Glomerular visceral epithelial cell (primary cell): ENCODE measurements at regions not wholly inside any gene's neighbourhood (a gene's known extent, or its start where the extent isn't known, plus 50 kb on each side); places are given as distances from the start of the nearest gene placed in this dataset.
A peak's percentile ranks its signal among the peaks of the same experiment; 100 is the strongest.
"Not testable (repeated sequence)": the region's sequence is repeated elsewhere in the genome, so short reads cannot be mapped to it uniquely, and the experiment has no call there.

ENCODE experiments used
- DNase-seq: peaks from one replicate; pipeline ENCODE4 v3.0.0-alpha.2; 2016; ENCODE audit errors: extremely low spot score

- DNase-seq = peak; percentile 84
Observed at GRCh38 chr4:99763635-99764101, 53.0 kb upstream of the DAPP1 start.

- DNase-seq = no peak
Observed at GRCh38 chr4:99762728-99763127, 53.9 kb upstream of the DAPP1 start.

GRCh38 chr4:99759988-99760387, 56.6 kb upstream of the DAPP1 start:
- DNase-seq = no peak

- no peak for DNase-seq
Observed at GRCh38 chr4:99759346-99759984, 57.2 kb upstream of the DAPP1 start.

GRCh38 chr4:99755223-99755944, 61.2 kb upstream of the DAPP1 start:
- DNase-seq = no peak

- DNase-seq = no peak
Observed at GRCh38 chr4:99754756-99755155, 61.9 kb upstream of the DAPP1 start.

- no peak for DNase-seq
Observed at GRCh38 chr4:99753931-99754330, 62.7 kb upstream of the DAPP1 start.

- no peak for DNase-seq
Observed at GRCh38 chr4:99749445-99750391, 66.9 kb upstream of the DAPP1 start.

- DNase-seq = no peak
Observed at GRCh38 chr4:99746443-99746842, 70.2 kb upstream of the DAPP1 start.

- DNase-seq = no peak
Observed at GRCh38 chr4:99736846-99737245, 79.2 kb upstream of the C4orf54 start.

GRCh38 chr4:99735822-99736221, 78.2 kb upstream of the C4orf54 start:
- no peak for DNase-seq

- DNase-seq = no peak
Observed at GRCh38 chr4:99734583-99735322, 77.1 kb upstream of the C4orf54 start.

GRCh38 chr4:99733455-99733854, 75.8 kb upstream of the C4orf54 start:
- DNase-seq = not testable (repeated sequence)

- DNase-seq = no peak
Observed at GRCh38 chr4:99729186-99729585, 71.6 kb upstream of the C4orf54 start.

GRCh38 chr4:99724067-99724466, 66.4 kb upstream of the C4orf54 start:
- no peak for DNase-seq

- DNase-seq = peak; percentile 55
Observed at GRCh38 chr4:99723612-99724011, 66.0 kb upstream of the C4orf54 start.

- no peak for DNase-seq
Observed at GRCh38 chr4:99722725-99723124, 65.1 kb upstream of the C4orf54 start.

GRCh38 chr4:99722006-99722405, 64.4 kb upstream of the C4orf54 start:
- DNase-seq = no peak

- DNase-seq = no peak
Observed at GRCh38 chr4:99720206-99720605, 62.6 kb upstream of the C4orf54 start.

- DNase-seq = no peak
Observed at GRCh38 chr4:99716996-99717395, 59.4 kb upstream of the C4orf54 start.

GRCh38 chr4:99715286-99715685, 57.7 kb upstream of the C4orf54 start:
- DNase-seq = no peak

GRCh38 chr4:99714179-99714578, 56.6 kb upstream of the C4orf54 start:
- DNase-seq = no peak
